ENCODE measurements at regions not wholly inside any gene's neighbourhood (a gene's known extent, or its start where the extent isn't known, plus 50 kb on each side); places are given as distances from the start of the nearest gene placed in this dataset.

DNA sequence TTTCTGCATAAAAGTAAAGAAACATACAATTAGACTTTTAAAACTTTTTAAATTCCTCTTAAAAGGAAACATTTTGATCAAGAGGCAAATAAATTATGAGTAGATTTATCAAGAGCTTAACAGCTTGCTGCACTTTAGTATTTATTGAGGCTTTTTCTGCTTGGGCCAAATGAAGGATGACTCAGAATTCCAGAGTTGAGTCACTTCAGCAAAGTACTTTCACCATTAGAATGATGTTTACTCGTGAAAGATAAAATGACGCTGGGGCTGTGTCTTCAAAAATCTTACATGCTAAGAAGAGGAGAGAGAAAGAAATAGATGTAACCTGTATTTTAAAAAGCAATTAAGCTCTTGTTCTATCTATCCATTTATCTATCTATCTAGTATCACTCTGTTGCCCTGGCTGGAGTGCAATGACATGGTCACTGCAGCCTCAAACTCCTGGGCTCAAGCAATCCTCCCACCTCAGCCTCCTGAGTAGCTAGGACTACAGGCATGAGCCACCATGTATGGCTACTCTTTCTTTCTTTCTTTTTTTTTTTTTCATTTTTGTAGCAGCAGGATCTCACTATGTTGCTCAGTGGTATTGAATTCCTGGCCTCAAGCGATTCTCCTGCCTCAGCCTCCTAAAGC lies 75.3 kb upstream of the RIOK3 start:
- intact Hi-C loops (cut with DNase I) = loop anchor here (5.0 to 10.0 kb wide), 2 partner anchors 65 to 343 kb away; no protein-coding TSS in a partner anchor
- no peak for DNase-seq (ENCODE audit: low spot score)

DNA sequence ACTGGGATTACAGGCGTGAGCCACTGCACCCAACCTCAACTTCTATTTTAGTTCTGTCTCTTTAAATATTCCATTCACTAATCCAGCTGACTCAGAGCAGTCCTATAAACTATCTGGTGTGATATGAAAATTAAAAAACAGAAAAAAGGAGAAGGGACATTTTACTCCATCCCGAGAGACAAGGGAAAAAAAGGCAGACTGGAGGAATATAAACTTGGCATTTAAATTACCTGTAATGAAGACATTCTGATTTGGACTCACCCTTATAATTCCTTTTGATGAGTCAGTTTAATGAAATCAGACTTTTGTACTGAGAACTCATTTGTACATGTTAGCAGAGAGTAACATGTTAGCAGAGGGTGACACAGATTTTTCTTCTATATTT lies 74.8 kb upstream of the RIOK3 start:
- DNase-seq (ENCODE audit: low spot score) = no peak
- intact Hi-C loops (cut with DNase I) = loop anchor here (5.0 to 10.0 kb wide), 2 partner anchors 66 to 343 kb away; no protein-coding TSS in a partner anchor

DNA sequence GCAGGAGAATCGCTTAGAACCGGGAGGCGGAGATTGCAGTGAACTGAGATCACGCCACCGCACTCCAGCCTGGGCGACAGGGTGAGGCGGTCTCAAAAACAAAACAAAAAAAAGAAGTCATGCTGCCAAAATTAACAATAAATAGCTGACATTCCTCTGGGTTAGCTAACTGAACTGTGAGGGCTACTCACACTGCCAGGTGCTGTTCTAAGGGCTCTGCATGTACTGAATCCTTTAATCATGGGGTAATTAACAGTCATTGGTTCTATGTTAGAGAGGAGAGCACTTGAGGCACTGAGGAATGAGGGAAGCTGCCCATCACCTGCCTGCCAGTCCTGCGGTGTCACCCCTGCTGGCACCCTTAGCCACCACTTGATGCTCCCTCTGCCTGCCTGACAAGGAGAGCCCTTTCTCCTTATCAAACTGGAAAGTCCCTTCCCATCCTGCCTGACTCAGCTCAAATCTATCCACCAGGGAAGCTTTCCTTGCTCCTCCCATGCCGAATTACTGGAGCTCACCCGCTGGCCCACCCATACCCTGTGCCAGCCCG lies 73.0 kb upstream of the RIOK3 start:
- intact Hi-C loops (cut with DNase I) = no loop called here

DNA sequence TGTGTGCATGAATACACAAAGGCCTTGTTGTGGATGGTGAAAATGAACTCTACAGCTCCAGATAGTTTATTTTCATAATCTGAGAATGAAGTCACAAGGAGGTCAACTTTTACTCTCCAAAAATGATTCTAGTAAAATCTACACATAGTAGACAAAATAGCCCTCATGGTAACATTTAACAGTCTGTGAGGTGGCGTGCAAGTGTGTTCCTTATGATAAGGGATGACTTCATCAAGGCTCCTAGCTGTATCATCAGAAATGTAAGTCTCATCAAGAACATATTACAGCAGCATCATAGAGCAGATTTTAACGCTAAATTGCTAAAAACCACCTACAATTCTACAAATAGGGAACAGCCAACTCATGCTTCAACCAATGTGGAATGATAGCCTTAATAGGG lies 72.3 kb upstream of the RIOK3 start:
- intact Hi-C loops (cut with DNase I) = no loop called here
- DNase-seq (ENCODE audit: low spot score) = no peak

More for the DNA sequence above, 73.0 kb upstream of the RIOK3 start:
- no peak for DNase-seq (ENCODE audit: low spot score)

DNA sequence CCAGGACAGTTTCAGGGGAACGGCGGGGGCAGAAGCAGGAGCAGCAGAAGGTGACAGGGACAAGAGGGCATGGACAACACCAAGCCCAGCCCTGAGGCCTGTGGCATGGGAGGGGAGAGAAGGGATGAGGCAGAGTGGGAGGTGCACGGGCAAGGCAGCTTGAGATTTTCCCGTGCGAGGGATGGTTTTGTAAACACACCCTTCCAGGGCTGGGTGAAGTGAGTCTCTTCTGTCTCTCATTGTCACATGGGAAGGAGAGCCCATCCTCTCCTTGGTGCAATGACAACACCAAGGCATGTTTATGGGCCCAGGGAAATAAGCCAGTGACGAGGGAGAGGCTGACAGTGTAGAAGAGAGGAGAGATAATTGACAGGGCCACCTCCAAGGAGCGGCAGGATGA lies 69.6 kb upstream of the RIOK3 start:
- no peak for DNase-seq (ENCODE audit: low spot score)
- intact Hi-C loops (cut with DNase I) = no loop called here

DNA sequence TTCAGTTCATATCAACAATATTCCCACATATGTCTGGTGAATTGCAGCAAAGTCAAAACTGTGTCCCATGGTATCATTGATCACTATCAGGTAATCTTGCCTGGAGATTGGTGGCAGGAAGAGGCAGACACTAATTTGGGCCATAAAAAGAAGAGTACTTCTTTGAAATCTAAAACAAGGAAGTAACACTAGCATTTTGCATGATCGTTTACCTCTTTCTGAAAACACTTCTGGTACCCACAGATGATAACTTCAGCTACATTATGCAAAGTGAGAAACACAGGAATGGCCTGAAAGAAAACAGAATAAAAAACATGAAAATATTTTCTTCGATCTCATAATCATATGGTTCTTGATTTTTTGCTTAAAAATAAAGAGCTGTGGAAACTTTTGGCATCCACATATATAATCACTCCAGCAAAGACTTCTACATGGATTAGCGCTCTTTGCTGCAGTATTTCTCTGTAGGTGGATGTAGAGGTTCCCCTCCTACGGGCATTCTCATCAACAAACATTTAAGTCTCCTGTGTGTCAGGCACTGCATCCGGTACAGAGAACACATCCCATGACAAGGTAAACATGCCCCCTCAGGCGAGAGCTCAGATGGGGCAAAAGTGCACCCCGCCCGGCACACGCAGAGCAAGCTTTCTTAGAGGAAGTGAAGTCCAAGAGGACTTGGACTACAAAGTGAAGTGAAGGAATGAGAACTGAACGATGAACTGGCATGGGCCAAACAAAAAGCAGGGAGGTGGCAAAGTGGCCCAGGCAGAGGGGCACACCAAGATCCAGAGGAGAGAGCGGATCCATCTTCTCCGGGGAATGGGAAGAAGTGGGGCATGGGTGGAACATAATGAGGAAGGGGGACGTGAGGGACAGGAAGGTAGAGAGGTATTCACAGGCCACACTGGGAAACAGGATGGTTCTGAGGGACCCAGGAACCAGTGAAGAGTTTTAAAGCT lies 68.0 kb upstream of the RIOK3 start:
- intact Hi-C loops (cut with DNase I) = no loop called here
- DNase-seq (ENCODE audit: low spot score) = no peak

DNA sequence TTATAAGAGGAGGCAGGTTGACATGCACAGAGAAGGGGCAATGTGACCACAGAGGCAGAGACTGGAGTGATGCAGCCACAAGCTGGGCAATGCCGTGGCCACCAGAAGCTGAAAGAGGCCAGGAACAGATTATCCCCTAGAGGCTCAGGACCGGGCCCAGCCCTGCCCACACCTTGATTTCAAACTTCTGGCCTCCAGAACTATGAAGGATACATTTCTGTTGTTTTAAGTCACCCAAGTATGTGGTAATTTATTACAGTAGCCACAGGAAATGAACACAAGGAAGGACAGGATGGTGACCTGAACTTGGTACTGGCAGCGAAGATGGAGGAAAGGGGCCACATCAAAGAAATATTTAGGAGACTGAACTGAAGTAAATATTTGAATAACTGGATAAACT lies 66.8 kb upstream of the RIOK3 start:
- intact Hi-C loops (cut with DNase I) = loop anchor here in 1 of 2 donors (1.0 kb wide), 1 partner anchor 18 kb away; no protein-coding TSS in a partner anchor
- no peak for DNase-seq (ENCODE audit: low spot score)

DNA sequence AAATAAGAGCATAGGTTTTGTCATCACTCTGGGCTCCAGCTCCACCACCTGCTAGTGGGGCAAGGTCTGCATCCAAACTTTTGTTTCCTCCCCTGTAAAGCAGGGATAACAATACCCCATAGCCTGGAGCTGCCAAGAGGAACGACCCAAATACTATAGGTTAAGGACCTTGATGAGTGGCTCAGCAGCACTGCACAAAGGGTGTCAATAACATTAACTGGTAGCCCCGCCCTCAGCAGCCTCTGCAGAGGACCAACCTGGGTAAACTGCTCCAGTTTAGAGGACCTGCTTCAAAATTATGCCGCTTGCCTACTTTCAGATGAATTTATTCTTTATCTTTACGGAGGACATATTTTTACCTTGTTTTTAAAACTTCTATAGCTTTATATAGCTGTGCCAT lies 65.8 kb upstream of the RIOK3 start:
- intact Hi-C loops (cut with DNase I) = no loop called here
- no peak for DNase-seq (ENCODE audit: low spot score)

DNA sequence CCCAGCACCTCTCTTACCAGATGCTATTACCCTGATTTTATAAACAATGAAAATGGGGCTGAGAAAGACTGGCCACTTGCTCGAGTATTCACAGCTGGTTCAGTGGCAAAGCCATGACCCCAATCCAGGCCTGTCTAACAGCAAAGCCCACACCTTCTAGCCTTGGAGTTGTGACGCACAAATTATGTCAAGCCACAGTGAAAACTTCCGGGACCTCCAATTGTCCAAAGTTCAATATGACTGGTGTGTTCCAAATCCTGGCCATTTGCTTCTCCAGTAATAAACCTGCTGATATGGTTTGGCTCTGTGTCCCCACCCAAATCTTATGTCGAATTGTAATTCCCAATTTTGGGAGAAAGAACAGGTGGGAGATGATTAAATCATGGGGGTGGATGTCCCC lies 64.7 kb upstream of the RIOK3 start:
- intact Hi-C loops (cut with DNase I) = no loop called here
- DNase-seq (ENCODE audit: low spot score) = no peak

DNA sequence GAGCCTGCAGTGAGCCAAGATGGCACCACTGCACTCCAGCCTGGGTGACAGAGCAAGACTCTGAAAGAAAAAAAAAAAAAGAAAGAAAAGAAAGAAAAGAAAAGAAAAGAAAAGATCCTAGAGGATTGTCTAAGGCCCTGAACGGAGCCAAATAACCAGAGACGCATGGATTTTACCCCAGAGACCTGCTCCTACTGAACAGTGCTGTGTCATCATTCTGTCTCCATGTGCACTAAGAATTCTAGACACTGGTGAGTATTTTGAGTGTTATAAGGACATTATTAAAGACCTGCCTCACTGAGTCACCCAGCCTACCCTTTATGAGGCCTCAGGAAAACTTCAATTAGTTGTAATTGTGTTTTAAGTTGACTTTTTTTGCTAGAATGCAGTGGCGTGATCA lies 61.9 kb upstream of the RIOK3 start:
- intact Hi-C loops (cut with DNase I) = no loop called here
- DNase-seq (ENCODE audit: low spot score) = no peak

DNA sequence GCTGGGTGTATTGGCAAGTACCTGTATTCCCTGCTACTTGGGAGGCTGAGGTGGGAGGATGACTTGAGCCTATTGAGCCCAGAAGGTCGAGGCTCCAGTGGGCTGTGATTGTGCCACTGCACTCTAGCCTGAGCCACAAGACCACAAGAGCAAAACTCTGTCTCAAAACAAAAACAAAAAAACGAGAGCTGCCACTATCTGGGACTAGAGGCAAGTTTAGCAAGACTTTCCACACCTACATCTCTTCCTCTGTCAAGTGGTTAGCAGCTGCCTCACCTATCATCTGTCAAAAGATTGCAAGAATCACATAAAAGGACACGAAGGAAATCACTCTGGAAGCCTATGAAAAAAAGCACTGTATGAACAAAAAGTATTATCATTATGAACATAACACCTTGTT lies 55.2 kb upstream of the RIOK3 start:
- intact Hi-C loops (cut with DNase I) = no loop called here
- DNase-seq (ENCODE audit: low spot score) = no peak

DNA sequence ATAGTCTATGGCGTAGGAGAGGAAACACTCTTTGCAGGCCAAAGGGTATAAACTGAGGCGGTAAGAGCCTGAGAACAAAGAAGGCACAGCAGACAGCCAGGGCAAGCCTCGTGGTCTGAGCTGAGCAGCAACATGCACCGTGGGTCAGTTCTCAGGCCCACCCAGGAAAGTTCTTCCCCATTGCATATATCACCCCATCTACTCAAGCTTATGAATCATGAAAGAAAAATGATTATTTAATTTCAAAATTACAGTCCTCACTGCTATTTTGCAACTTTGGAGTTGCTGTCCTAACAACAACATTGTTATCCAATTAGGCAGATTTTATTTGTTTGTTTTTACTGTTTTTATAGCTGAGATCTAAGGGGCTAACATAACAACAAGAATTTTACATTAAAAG lies 54.7 kb upstream of the RIOK3 start:
- intact Hi-C loops (cut with DNase I) = no loop called here
- DNase-seq (ENCODE audit: low spot score) = no peak

DNA sequence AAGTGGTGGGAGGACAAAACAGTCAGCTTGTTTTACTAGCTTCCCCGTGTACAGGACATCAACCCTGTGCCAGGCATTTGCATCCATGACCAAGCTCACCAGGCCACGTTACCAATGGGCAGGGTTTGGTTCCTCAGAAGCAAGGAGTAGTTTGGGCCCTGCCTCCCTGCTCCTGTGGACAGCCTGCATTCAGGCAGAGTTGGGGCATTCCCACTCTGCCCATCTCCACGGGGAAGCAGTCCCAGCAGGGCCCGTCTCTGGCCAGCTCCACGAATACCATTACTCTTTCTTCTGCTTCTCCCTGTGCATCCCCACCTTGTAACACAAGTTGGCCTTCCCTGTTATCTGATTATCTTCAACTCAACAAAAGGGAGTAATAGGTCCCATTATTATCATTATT lies 54.0 kb upstream of the RIOK3 start:
- intact Hi-C loops (cut with DNase I) = no loop called here

DNA sequence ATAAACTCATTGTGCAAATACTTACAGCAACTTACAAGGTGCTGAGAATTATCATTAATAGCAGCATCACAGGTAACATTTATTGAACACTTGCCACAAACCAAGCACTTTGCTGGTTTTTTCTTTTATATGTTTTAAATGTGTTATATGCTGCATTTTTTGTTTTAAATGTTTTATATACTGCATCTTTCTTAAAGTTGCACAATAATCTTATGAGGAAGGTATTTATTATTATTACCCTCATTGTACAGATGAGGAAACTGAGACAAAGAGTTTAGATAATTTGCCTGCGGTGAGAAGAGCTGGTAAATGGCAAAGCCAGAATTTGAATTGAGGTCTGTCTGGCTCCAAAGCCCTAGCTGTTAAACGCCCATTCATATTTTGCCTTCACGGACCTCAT lies 52.2 kb upstream of the RIOK3 start:
- no peak for DNase-seq (ENCODE audit: low spot score)
- intact Hi-C loops (cut with DNase I) = no loop called here

More for the DNA sequence above, 54.0 kb upstream of the RIOK3 start:
- DNase-seq (ENCODE audit: low spot score) = no peak

DNA sequence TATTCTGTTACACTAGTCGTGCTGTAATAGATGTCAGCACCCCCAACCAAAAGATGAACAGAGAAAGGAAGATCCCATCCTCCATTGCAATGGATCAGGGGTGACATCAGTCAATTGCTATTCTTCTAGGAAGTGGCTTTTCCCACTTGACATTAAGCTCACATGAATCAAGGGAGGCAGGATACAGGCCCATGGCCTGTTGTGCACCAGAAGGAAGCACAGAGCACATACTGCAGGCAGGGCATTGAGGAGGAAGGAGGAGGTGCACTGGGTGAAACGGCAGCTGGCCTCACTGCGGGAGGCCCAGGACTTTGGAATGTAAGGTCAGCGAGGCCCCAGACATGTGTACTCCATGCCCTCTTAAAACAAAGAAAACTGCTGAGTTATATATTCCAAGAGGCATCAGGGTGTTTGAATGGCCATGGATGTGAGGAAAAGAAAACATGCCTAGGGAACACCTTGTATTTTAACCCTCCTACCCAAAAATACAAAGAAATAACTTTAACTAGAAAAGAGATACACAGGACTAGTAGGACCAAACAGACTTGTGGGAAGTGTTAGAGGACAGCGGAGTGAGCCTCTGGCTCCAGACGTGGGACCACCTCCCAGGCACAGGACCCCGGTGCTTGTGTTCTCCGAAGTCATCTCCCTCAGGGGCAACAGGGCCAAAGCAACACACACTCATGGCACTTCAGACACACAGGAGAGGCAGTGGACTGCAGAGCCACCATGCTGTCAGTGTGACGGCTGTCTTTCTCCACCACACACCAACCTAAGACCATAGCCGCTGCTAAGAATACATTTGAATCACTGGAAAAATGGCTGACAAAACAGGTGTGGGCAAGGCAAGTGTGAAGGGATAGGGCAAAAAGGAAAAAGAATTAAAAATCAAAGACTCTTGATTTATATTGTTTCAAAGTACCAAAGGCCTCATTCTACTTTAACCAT lies 51.4 kb upstream of the RIOK3 start:
- intact Hi-C loops (cut with DNase I) = no loop called here
- no peak for DNase-seq (ENCODE audit: low spot score)
